SK-N-SH treated with all-trans-retinoic acid at 6 μM for 48 hours (cell line): ENCODE measurements at regions not wholly inside any gene's neighbourhood (a gene's known extent, or its start where the extent isn't known, plus 50 kb on each side); places are given as distances from the start of the nearest gene placed in this dataset.

Experiments
- ATAC-seq: fragments of 200-7000 bp; cut with Tn5 transposase; 3 replicates; pipeline ENCODE4 v1.9.1; 2020; ENCODE audit warnings: mild to moderate bottlenecking, moderate library complexity
- ARNTL ChIP-seq: fragments of 450-650 bp; formaldehyde crosslinking; IDR thresholded peaks from 2 replicates; pipeline ENCODE4 v1.5.0; 2020; ENCODE audit warnings: low read depth, mild to moderate bottlenecking, moderate library complexity, borderline replicate concordance
- CSDC2 ChIP-seq: fragments of 250-450 bp; sonication (Bioruptor Pico); IDR thresholded peaks from 2 replicates; pipeline ENCODE4 v1.5.0; 2020; ENCODE audit warnings: mild to moderate bottlenecking, moderate library complexity
- GLIS3 ChIP-seq: fragments of 250-450 bp; sonication (Bioruptor Pico); IDR thresholded peaks from 2 replicates; pipeline ENCODE4 v1.5.0; 2020; ENCODE audit warnings: mild to moderate bottlenecking, moderate library complexity
- ISL1 ChIP-seq: fragments of 250-450 bp; sonication (Bioruptor Pico); IDR thresholded peaks from 2 replicates; pipeline ENCODE4 v2.1.2; 2022; ENCODE audit warnings: mild to moderate bottlenecking, moderate library complexity
- OSR1 ChIP-seq: fragments of 250-450 bp; sonication (Bioruptor Pico); IDR thresholded peaks from 2 replicates; pipeline ENCODE4 v1.8.0; 2022; ENCODE audit warnings: moderate library complexity, mild to moderate bottlenecking, inconsistent platforms
- PPARA ChIP-seq: fragments of 250-450 bp; sonication (Bioruptor Pico); IDR thresholded peaks from 2 replicates; pipeline ENCODE4 v1.5.0; 2020; ENCODE audit warnings: mild to moderate bottlenecking, borderline replicate concordance
- RARB ChIP-seq: fragments of 250-450 bp; sonication (Bioruptor Pico); IDR thresholded peaks from 2 replicates; pipeline ENCODE4 v1.8.0; 2021; ENCODE audit warnings: mild to moderate bottlenecking, moderate library complexity
- SNAI2 ChIP-seq: fragments of 250-450 bp; sonication (Bioruptor Pico); IDR thresholded peaks from 2 replicates; pipeline ENCODE4 v1.5.0; 2020; ENCODE audit warnings: mild to moderate bottlenecking, moderate library complexity
- TCF4 ChIP-seq: fragments of 250-450 bp; sonication (Bioruptor Pico); IDR thresholded peaks from 2 replicates; pipeline ENCODE4 v1.8.0; 2021; ENCODE audit warnings: mild to moderate bottlenecking, moderate library complexity, borderline replicate concordance
- TOX ChIP-seq: fragments of 250-450 bp; sonication (Bioruptor Pico); IDR thresholded peaks from 2 replicates; pipeline ENCODE4 v1.8.0; 2021; ENCODE audit warnings: mild to moderate bottlenecking, moderate library complexity, borderline replicate concordance
- ZFP3 ChIP-seq: fragments of 250-450 bp; sonication (Bioruptor Pico); IDR thresholded peaks from 2 replicates; pipeline ENCODE4 v1.5.0; 2020; ENCODE audit warnings: mild to moderate bottlenecking, moderate library complexity
- ZFP30 ChIP-seq: fragments of 450-650 bp; formaldehyde crosslinking; IDR thresholded peaks from 2 replicates; pipeline ENCODE4 v1.5.0; 2022; ENCODE audit warnings: mild to moderate bottlenecking, moderate library complexity
- ZNF565 ChIP-seq: fragments of 450-650 bp; formaldehyde crosslinking; conservative IDR thresholded peaks from 2 replicates; pipeline ENCODE4 v1.5.0; 2020; ENCODE audit warnings: low read depth, mild to moderate bottlenecking, moderate library complexity
- ZNF70 ChIP-seq: fragments of 450-650 bp; formaldehyde crosslinking; IDR thresholded peaks from 2 replicates; pipeline ENCODE4 v1.5.0; 2020; ENCODE audit warnings: mild to moderate bottlenecking, moderate library complexity
- ZNF8 ChIP-seq: fragments of 450-650 bp; formaldehyde crosslinking; IDR thresholded peaks from 2 replicates; pipeline ENCODE4 v1.5.0; 2020; ENCODE audit warnings: mild to moderate bottlenecking, moderate library complexity
- TF ChIP-seq, protein P1 (sequence below): fragments of 250-450 bp; sonication (Bioruptor Pico); IDR thresholded peaks from 2 replicates; pipeline ENCODE4 v1.5.0; 2020; ENCODE audit warnings: mild to moderate bottlenecking, moderate library complexity
- TF ChIP-seq, protein P2 (sequence below): fragments of 250-450 bp; sonication (Bioruptor Pico); IDR thresholded peaks from 2 replicates; pipeline ENCODE4 v1.5.1; 2021; ENCODE audit warnings: mild to moderate bottlenecking, moderate library complexity
- TF ChIP-seq, protein P3 (sequence below): fragments of 250-450 bp; sonication (Bioruptor Pico); IDR thresholded peaks from 2 replicates; pipeline ENCODE4 v1.8.0; 2020; ENCODE audit warnings: mild to moderate bottlenecking, moderate library complexity, borderline replicate concordance
- TF ChIP-seq, protein P4 (sequence below): fragments of 250-450 bp; sonication (Bioruptor Pico); IDR thresholded peaks from 2 replicates; pipeline ENCODE4 v1.5.1; 2020; ENCODE audit warnings: low read depth, mild to moderate bottlenecking, moderate library complexity

DNA sequence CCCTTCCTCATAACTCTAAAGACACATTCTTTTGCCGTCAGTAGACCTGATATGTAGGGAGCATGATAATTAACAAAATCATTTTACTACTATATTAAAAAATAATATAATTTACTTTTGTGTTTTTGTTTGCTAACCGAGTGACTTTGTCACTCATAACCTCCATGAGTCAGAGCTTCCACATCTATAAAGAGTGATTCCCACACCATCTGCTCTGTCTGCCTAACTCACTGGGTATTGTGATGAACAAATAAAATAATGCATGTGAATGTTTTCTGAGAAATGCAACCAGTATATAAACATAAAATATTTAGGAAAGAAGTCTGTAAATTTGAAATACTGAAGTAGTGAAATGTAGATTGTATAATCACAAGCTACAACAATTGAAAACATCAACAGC is 123.4 kb upstream of the DSEL start (continued):
- TF ChIP-seq, protein P1, sequence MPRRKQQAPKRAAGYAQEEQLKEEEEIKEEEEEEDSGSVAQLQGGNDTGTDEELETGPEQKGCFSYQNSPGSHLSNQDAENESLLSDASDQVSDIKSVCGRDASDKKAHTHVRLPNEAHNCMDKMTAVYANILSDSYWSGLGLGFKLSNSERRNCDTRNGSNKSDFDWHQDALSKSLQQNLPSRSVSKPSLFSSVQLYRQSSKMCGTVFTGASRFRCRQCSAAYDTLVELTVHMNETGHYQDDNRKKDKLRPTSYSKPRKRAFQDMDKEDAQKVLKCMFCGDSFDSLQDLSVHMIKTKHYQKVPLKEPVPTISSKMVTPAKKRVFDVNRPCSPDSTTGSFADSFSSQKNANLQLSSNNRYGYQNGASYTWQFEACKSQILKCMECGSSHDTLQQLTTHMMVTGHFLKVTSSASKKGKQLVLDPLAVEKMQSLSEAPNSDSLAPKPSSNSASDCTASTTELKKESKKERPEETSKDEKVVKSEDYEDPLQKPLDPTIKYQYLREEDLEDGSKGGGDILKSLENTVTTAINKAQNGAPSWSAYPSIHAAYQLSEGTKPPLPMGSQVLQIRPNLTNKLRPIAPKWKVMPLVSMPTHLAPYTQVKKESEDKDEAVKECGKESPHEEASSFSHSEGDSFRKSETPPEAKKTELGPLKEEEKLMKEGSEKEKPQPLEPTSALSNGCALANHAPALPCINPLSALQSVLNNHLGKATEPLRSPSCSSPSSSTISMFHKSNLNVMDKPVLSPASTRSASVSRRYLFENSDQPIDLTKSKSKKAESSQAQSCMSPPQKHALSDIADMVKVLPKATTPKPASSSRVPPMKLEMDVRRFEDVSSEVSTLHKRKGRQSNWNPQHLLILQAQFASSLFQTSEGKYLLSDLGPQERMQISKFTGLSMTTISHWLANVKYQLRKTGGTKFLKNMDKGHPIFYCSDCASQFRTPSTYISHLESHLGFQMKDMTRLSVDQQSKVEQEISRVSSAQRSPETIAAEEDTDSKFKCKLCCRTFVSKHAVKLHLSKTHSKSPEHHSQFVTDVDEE: no peak
- TF ChIP-seq RARB (CRISPR knock-in tag) (no peak), ZFP30 (CRISPR knock-in tag) (no peak), TOX (no peak), ZFP3 (CRISPR knock-in tag) (no peak), GLIS3 (no peak)
- TF ChIP-seq, protein P2, sequence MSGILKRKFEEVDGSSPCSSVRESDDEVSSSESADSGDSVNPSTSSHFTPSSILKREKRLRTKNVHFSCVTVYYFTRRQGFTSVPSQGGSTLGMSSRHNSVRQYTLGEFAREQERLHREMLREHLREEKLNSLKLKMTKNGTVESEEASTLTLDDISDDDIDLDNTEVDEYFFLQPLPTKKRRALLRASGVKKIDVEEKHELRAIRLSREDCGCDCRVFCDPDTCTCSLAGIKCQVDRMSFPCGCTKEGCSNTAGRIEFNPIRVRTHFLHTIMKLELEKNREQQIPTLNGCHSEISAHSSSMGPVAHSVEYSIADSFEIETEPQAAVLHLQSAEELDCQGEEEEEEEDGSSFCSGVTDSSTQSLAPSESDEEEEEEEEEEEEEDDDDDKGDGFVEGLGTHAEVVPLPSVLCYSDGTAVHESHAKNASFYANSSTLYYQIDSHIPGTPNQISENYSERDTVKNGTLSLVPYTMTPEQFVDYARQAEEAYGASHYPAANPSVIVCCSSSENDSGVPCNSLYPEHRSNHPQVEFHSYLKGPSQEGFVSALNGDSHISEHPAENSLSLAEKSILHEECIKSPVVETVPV (CRISPR knock-in tag): no peak

DNA sequence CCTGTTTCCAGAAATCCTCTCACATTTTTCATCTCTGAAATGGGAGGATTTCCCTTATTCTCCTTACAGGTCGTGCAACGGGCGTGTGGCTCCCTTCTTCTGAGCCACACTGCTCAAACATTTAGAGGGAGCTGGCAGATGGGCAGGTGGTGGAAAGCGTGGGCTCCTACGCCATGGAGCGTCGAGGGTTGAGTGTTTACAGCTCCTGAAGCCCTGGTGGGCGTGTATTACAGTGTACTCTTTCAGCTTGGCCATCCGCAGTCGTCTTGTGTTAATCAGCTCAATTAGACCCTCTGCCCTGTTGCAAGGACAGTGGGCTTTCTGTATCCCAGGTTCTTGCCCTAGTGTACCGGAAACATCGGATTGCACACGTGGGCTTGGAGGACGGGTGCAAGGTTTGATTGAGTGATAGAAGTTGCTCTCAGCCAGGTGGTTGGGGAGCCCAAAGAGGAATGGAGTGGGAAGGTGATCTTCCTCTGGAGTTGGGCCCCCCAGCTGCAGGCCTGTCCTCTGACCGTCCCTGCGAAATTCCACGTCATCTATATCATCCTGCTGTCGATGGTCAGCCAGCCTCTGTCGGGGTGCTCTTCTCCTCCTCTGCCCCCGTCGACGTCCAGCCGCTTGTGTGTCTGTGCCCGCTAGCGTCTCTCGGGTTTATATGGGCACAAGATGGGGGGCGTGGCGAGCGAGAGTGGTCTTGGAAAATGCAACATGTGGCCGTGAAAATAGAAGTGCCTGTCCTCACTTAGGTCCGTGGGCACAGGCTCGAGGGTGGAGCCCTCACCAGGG is 120.3 kb upstream of the DSEL start:
- TF ChIP-seq ARNTL (CRISPR knock-in tag) (no peak), ZFP3 (CRISPR knock-in tag) (no peak), TCF4 (no peak), PPARA (CRISPR knock-in tag) (no peak), ZNF8 (CRISPR knock-in tag) (no peak), ZNF565 (CRISPR knock-in tag) (no peak), GLIS3 (no peak), OSR1 (CRISPR knock-in tag) (no peak), ZFP30 (CRISPR knock-in tag) (no peak), CSDC2 (no peak), SNAI2 (no peak), ISL1 (CRISPR knock-in tag) (no peak), ZNF70 (no peak)
- TF ChIP-seq, protein P3, sequence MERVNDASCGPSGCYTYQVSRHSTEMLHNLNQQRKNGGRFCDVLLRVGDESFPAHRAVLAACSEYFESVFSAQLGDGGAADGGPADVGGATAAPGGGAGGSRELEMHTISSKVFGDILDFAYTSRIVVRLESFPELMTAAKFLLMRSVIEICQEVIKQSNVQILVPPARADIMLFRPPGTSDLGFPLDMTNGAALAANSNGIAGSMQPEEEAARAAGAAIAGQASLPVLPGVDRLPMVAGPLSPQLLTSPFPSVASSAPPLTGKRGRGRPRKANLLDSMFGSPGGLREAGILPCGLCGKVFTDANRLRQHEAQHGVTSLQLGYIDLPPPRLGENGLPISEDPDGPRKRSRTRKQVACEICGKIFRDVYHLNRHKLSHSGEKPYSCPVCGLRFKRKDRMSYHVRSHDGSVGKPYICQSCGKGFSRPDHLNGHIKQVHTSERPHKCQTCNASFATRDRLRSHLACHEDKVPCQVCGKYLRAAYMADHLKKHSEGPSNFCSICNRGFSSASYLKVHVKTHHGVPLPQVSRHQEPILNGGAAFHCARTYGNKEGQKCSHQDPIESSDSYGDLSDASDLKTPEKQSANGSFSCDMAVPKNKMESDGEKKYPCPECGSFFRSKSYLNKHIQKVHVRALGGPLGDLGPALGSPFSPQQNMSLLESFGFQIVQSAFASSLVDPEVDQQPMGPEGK (CRISPR knock-in tag): no peak
- TF ChIP-seq, protein P2 (CRISPR knock-in tag): no peak
- TF ChIP-seq, protein P4, sequence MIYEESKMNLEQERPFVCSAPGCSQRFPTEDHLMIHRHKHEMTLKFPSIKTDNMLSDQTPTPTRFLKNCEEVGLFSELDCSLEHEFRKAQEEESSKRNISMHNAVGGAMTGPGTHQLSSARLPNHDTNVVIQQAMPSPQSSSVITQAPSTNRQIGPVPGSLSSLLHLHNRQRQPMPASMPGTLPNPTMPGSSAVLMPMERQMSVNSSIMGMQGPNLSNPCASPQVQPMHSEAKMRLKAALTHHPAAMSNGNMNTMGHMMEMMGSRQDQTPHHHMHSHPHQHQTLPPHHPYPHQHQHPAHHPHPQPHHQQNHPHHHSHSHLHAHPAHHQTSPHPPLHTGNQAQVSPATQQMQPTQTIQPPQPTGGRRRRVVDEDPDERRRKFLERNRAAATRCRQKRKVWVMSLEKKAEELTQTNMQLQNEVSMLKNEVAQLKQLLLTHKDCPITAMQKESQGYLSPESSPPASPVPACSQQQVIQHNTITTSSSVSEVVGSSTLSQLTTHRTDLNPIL: no peak
- TF ChIP-seq, protein P1: no peak
- ATAC-seq: no peak
